H1 (cell line): ENCODE measurements at regions not wholly inside any gene's neighbourhood (a gene's known extent, or its start where the extent isn't known, plus 50 kb on each side); places are given as distances from the start of the nearest gene placed in this dataset.

Experiments
- CTCF ChIA-PET: fragments of 300-600 bp; sonication (Branson Sonifier 250); formaldehyde crosslinking; loops from one replicate; lab custom pipeline; 2021; ENCODE audit not compliant: partially characterized antibody; lab: Charles Lee
- POLR2A ChIA-PET: fragments of 300-600 bp; sonication (Branson Sonifier 250); formaldehyde crosslinking; loops from one replicate; lab custom pipeline; 2021; ENCODE audit warnings: inconsistent platforms; ENCODE audit not compliant: partially characterized antibody; lab: Charles Lee
- DNase-seq, 2 experiments: peaks; one replicate each; pipeline versions ENCODE4 v3.0.0 to v3.0.0-alpha.2; 2010 to 2022; ENCODE audit warnings: low spot score in 2 of 2, low read depth in 1 of 2, mixed read lengths in 1 of 2
- FAIRE-seq: peaks from 2 replicates; lab custom pipeline; 2011; peaks lifted over from hg19 to GRCh38; lab: Jason Lieb, UNC
- H2AFZ ChIP-seq: 2 replicates; pipeline ENCODE4 v1.8.1; 2012; ENCODE audit warnings: low read length, inconsistent platforms
- H2AK5ac ChIP-seq: 2 replicates; pipeline ENCODE4 v1.6.1; 2013; ENCODE audit warnings: low read depth, low read length
- H2BK120ac ChIP-seq: replicated peaks from 2 replicates; pipeline ENCODE3; 2013; ENCODE audit warnings: low read depth, low read length, inconsistent platforms
- H2BK12ac ChIP-seq: 2 replicates; pipeline ENCODE4 v1.6.1; 2013; ENCODE audit warnings: low read depth, low read length
- H2BK15ac ChIP-seq: 2 replicates; pipeline ENCODE4 v1.6.1; 2013; ENCODE audit warnings: low read length
- H2BK20ac ChIP-seq: 2 replicates; pipeline ENCODE4 v1.6.1; 2013; ENCODE audit warnings: low read length
- H2BK5ac ChIP-seq: 2 replicates; pipeline ENCODE4 v1.6.1; 2013; ENCODE audit warnings: low read depth, low read length
- H3K14ac ChIP-seq: 2 replicates; pipeline ENCODE4 v1.6.1; 2013; ENCODE audit warnings: inconsistent platforms; ENCODE audit not compliant: insufficient read length
- H3K18ac ChIP-seq: 2 replicates; pipeline ENCODE4 v1.6.1; 2013; ENCODE audit warnings: low read length; ENCODE audit errors: extremely low read depth
- H3K23ac ChIP-seq: 2 replicates; pipeline ENCODE4 v1.6.1; 2013; ENCODE audit warnings: inconsistent platforms; ENCODE audit not compliant: insufficient read length
- H3K23me2 ChIP-seq: 2 replicates; pipeline ENCODE4 v1.6.1; 2013; ENCODE audit warnings: low read depth, low read length
- H3K27ac ChIP-seq: 2 replicates; pipeline ENCODE4 v1.6.1; 2011; ENCODE audit warnings: low read depth, low read length, inconsistent platforms
- H3K27me3 ChIP-seq, 4 experiments: replicated peaks in 1 of 4; 1 replicate in 1 of 4; 2 replicates in 3 of 4; pipeline versions ENCODE4 v1.6.1 to v1.8.1; 2011 to 2013; ENCODE audit warnings: low read length in 3 of 4, mild to moderate bottlenecking in 3 of 4, inconsistent platforms in 2 of 4, mixed read lengths in 2 of 4, moderate library complexity in 1 of 4; ENCODE audit not compliant: control insufficient read depth in 3 of 4, insufficient read depth in 3 of 4; ENCODE audit errors: extremely low read depth in 1 of 4
- H3K36me3 ChIP-seq, 4 experiments: 2 replicates each; pipeline versions ENCODE4 v1.6.1 to v1.8.1; 2011 to 2013; ENCODE audit warnings: mild to moderate bottlenecking in 4 of 4, low read length in 3 of 4, moderate library complexity in 2 of 4, control low read depth in 1 of 4, inconsistent platforms in 1 of 4; ENCODE audit not compliant: insufficient read depth in 4 of 4, control insufficient read depth in 2 of 4
- H3K4ac ChIP-seq: replicated peaks from 2 replicates; pipeline ENCODE3; 2013; ENCODE audit warnings: low read length, low read depth, mixed read lengths, inconsistent platforms; ENCODE audit not compliant: insufficient read length
- H3K4me1 ChIP-seq, 4 experiments: replicated peaks in 1 of 4; 1 replicate in 1 of 4; 2 replicates in 3 of 4; pipeline versions ENCODE4 v1.6.1 to v1.8.1; 2011 to 2013; ENCODE audit warnings: low read length in 3 of 4, inconsistent platforms in 2 of 4, mixed read lengths in 1 of 4; ENCODE audit not compliant: insufficient read depth in 4 of 4, control insufficient read depth in 3 of 4
- H3K4me2 ChIP-seq, 2 experiments: 2 replicates each; pipeline versions ENCODE4 v1.6.1 to v1.8.1; 2011 to 2013; ENCODE audit warnings: low read depth in 2 of 2, low read length in 2 of 2, control low read depth in 1 of 2, inconsistent platforms in 1 of 2, mild to moderate bottlenecking in 1 of 2; ENCODE audit not compliant: insufficient read depth in 1 of 2
- H3K4me3 ChIP-seq, 4 experiments: fragments of 200-600, 300-600 bp in 1 of 4; sonication (generic), shearing (Covaris generic), sonication (Bioruptor Twin) in 1 of 4; 2 replicates each; pipeline versions ENCODE4 v1.5.1 to v1.8.1; 2011 to 2016; ENCODE audit warnings: low read length in 4 of 4, low read depth in 3 of 4, control low read depth in 2 of 4, inconsistent platforms in 2 of 4, mild to moderate bottlenecking in 2 of 4, mixed read lengths in 1 of 4, moderate library complexity in 1 of 4; ENCODE audit not compliant: insufficient read depth in 2 of 4; ENCODE audit errors: extremely low read depth in 1 of 4
- H3K56ac ChIP-seq: replicated peaks from 2 replicates; pipeline ENCODE3; 2013; ENCODE audit warnings: low read depth, mild to moderate bottlenecking, mixed read lengths, low read length, inconsistent platforms; ENCODE audit not compliant: insufficient read length
- H3K79me1 ChIP-seq: 2 replicates; pipeline ENCODE4 v1.6.1; 2013; ENCODE audit warnings: low read depth, low read length, control low read depth
- H3K79me2 ChIP-seq, 2 experiments: 2 replicates each; pipeline versions ENCODE4 v1.6.1 to v1.8.1; 2012 to 2013; ENCODE audit warnings: low read length in 2 of 2, mild to moderate bottlenecking in 2 of 2, inconsistent platforms in 1 of 2; ENCODE audit not compliant: insufficient read depth in 2 of 2, control insufficient read depth in 1 of 2
- H3K9ac ChIP-seq, 4 experiments: replicated peaks in 1 of 4; 1 replicate in 1 of 4; 2 replicates in 3 of 4; pipeline versions ENCODE4 v1.6.1 to v1.8.1; 2011 to 2013; ENCODE audit warnings: low read depth in 3 of 4, low read length in 3 of 4, control low read depth in 2 of 4, mild to moderate bottlenecking in 2 of 4, moderate library complexity in 2 of 4, inconsistent platforms in 1 of 4; ENCODE audit errors: extremely low read depth in 1 of 4
- H3K9me3 ChIP-seq, 2 experiments: 2 replicates each; pipeline versions ENCODE4 v1.6.1 to v1.8.1; 2012 to 2013; ENCODE audit warnings: mild to moderate bottlenecking in 2 of 2, moderate library complexity in 2 of 2, control low read depth in 1 of 2, inconsistent platforms in 1 of 2, low read depth in 1 of 2, low read length in 1 of 2, mixed read lengths in 1 of 2; ENCODE audit not compliant: insufficient read depth in 2 of 2
- H4K20me1 ChIP-seq, 2 experiments: replicated peaks in 1 of 2; 2 replicates each; pipeline versions ENCODE3 to v1.8.1; 2011 to 2013; ENCODE audit warnings: inconsistent platforms in 2 of 2, low read length in 2 of 2, mild to moderate bottlenecking in 1 of 2; ENCODE audit not compliant: insufficient read depth in 2 of 2, control insufficient read depth in 1 of 2
- H4K5ac ChIP-seq: 2 replicates; pipeline ENCODE4 v1.6.1; 2013; ENCODE audit warnings: low read length, low read depth, mixed read lengths, inconsistent platforms; ENCODE audit not compliant: insufficient read length
- H4K8ac ChIP-seq: 2 replicates; pipeline ENCODE4 v1.8.0; 2013; ENCODE audit warnings: mild to moderate bottlenecking, moderate library complexity, low read length, inconsistent platforms; ENCODE audit not compliant: insufficient read depth; ENCODE audit errors: extremely low read depth
- H4K91ac ChIP-seq: replicated peaks from 2 replicates; pipeline ENCODE3; 2013; ENCODE audit warnings: low read length, mixed read lengths, inconsistent platforms; ENCODE audit not compliant: insufficient read length
- ASH2L ChIP-seq: fragments of 200-600, 300-600 bp; sonication (generic); IDR thresholded peaks from one replicate; pipeline ENCODE4 v1.7.1; 2017; ENCODE audit warnings: low read length
- CBX8 ChIP-seq: fragments of 300-800, 300-1000 bp; sonication (generic); IDR thresholded peaks from 2 replicates; pipeline ENCODE4 v1.7.1; 2016; ENCODE audit warnings: low read depth, low read length, borderline replicate concordance
- CHD2 ChIP-seq: IDR thresholded peaks from 2 replicates; pipeline ENCODE4 v1.6.1; 2012; ENCODE audit warnings: low read length, improper control_type of control experiment
- EGR1 ChIP-seq: IDR thresholded peaks from 2 replicates; pipeline ENCODE4 v1.6.1; 2011; ENCODE audit warnings: low read depth, low read length, borderline replicate concordance
- FOSL1 ChIP-seq: IDR thresholded peaks from 2 replicates; pipeline ENCODE4 v1.6.1; 2011; ENCODE audit warnings: mild to moderate bottlenecking, low read depth, low read length, moderate library complexity; ENCODE audit not compliant: insufficient read depth
- HDAC6 ChIP-seq: IDR thresholded peaks from one replicate; pipeline ENCODE4 v1.7.1; 2012; ENCODE audit warnings: low read depth, mild to moderate bottlenecking, inconsistent platforms, low read length, moderate library complexity
- JUND ChIP-seq: IDR thresholded peaks from 2 replicates; pipeline ENCODE4 v1.6.1; 2011; ENCODE audit warnings: mild to moderate bottlenecking, improper control_type of control experiment, low read length
- KDM5A ChIP-seq: fragments of 200-600 bp; IDR thresholded peaks from 2 replicates; pipeline ENCODE4 v1.7.1; 2012; ENCODE audit warnings: mild to moderate bottlenecking, low read length, inconsistent platforms, mixed read lengths
- MAFK ChIP-seq: IDR thresholded peaks from 2 replicates; pipeline ENCODE4 v1.6.1; 2012; ENCODE audit warnings: low read depth, mild to moderate bottlenecking, improper control_type of control experiment, low read length
- SIN3A ChIP-seq, 2 experiments: IDR thresholded peaks in 1 of 2; conservative IDR thresholded peaks in 1 of 2; 2 replicates each; pipeline ENCODE4 v1.6.1; 2011 to 2012; ENCODE audit warnings: low read length in 2 of 2, improper control_type of control experiment in 1 of 2, low read depth in 1 of 2, mild to moderate bottlenecking in 1 of 2
- SP1 ChIP-seq: IDR thresholded peaks from 2 replicates; pipeline ENCODE4 v1.6.1; 2011; ENCODE audit warnings: low read depth, low read length
- ZNF274 ChIP-seq: IDR thresholded peaks from 2 replicates; pipeline ENCODE4 v1.7.0; 2012; ENCODE audit warnings: low read length, borderline replicate concordance; ENCODE audit errors: extremely low read depth
- WGBS, 2 experiments: shearing (Covaris generic) in 1 of 2; methylation state at CpG; one replicate each; pipeline versions ENCODE4 v1.1.6 to v1.1.7; 2013 to 2015; ENCODE audit warnings: low lambda C conversion rate in 2 of 2, mixed read lengths in 2 of 2, inconsistent platforms in 1 of 2, low coverage in 1 of 2, missing lambda C conversion rate in 1 of 2; ENCODE audit not compliant: insufficient replicate concordance in 2 of 2, insufficient coverage in 1 of 2, insufficient read length in 1 of 2; ENCODE audit errors: extremely low coverage in 1 of 2, missing lambda C conversion rate in 1 of 2; 5-methylcytosine and 5-hydroxymethylcytosine counted together

GRCh38 chr17:51537996-51538550 lies 277.7 kb downstream of the UTP18 start:
- Histone ChIP-seq H4K5ac (no peak overlapping the region), H2BK20ac (no peak overlapping the region), H3K18ac (no peak overlapping the region), H2BK5ac (no peak overlapping the region), H3K14ac (no peak overlapping the region), H3K4me1 (peaks cover 0 to 4% (median 0%) of the 10 kb centered on the region in 4 experiments; a peak in 1 of 7 replicates), H2AFZ (no peak overlapping the region), H2BK12ac (no peak overlapping the region), H3K79me2 (no peaks in the 10 kb centered on the region), H3K23me2 (no peaks in the 10 kb centered on the region), H2AK5ac (no peak overlapping the region), H4K91ac (no peak overlapping the region), H4K8ac (no peak overlapping the region), H3K56ac (no peak overlapping the region), H3K4ac (no peak overlapping the region), H3K36me3 (no peaks in the 10 kb centered on the region), H2BK120ac (no peak overlapping the region), H3K4me3 (no peak overlapping the region), H3K4me2 (no peak overlapping the region), H4K20me1 (no peaks in the 10 kb centered on the region), H3K27ac (no peak overlapping the region), H2BK15ac (no peak overlapping the region), H3K9ac (no peak overlapping the region), H3K9me3 (no peaks in the 10 kb centered on the region), H3K23ac (no peak overlapping the region), H3K27me3 (no peaks in the 10 kb centered on the region), H3K79me1 (no peaks in the 10 kb centered on the region)
- WGBS, 2 experiments = 89% methylated on average over 7 of the region's 7 CpGs; no CpG with 5 or more reads in 1 of the 2 experiments
- POLR2A ChIA-PET = no interaction called here
- DNase-seq (no peak), FAIRE-seq (no peak)
- TF ChIP-seq JUND = no peak
- no peak for TF ChIP-seq MAFK
- TF ChIP-seq EGR1 = no peak
- no peak for TF ChIP-seq ZNF274
- no peak for TF ChIP-seq SIN3A (conservative IDR thresholded peaks at IDR 0.05 in 1 of 2, IDR thresholded peaks at IDR 0.05 in 1 of 2; ENCODE audit: low read depth in 1 of 2, low read length in 2 of 2)
- TF ChIP-seq ASH2L = no peak
- TF ChIP-seq SP1 = no peak
- TF ChIP-seq HDAC6 = no peak
- TF ChIP-seq FOSL1 = no peak
- TF ChIP-seq CBX8 = no peak
- no peak for TF ChIP-seq CHD2
- no peak for TF ChIP-seq KDM5A
- CTCF ChIA-PET = interaction anchor here (0.6 to 4.4 kb wide), 13 partner anchors 9 to 239 kb away, joined by 3 to 44 read pairs (median 5); no protein-coding TSS in a partner anchor
